Activated CD8-positive, alpha-beta memory T cell treated with anti-CD3 and anti-CD28 coated beads for 36 hours (primary cell): ENCODE measurements at regions not wholly inside any gene's neighbourhood (a gene's known extent, or its start where the extent isn't known, plus 50 kb on each side); places are given as distances from the start of the nearest gene placed in this dataset.

ENCODE experiments used
- CTCF ChIA-PET: fragments of 350-600 bp; sonication (Branson Sonifier 250); formaldehyde crosslinking; loops from one replicate; lab custom pipeline; 2021; ENCODE audit warnings: antibody characterized with exemption; lab: Charles Lee
- POLR2A ChIA-PET: fragments of 350-600 bp; sonication (Branson Sonifier 250); formaldehyde crosslinking; loops from one replicate; lab custom pipeline; 2021; ENCODE audit warnings: antibody characterized with exemption; lab: Charles Lee

- POLR2A ChIA-PET = no interaction called here
- CTCF ChIA-PET = no interaction called here
Measured at GRCh38 chr17:13735444-13735843, 133.7 kb upstream of the HS3ST3A1 start.

GRCh38 chr17:13735861-13736260, 134.1 kb upstream of the HS3ST3A1 start:
- POLR2A ChIA-PET = no interaction called here
- CTCF ChIA-PET = no interaction called here

- CTCF ChIA-PET = no interaction called here
- POLR2A ChIA-PET = no interaction called here
Measured at GRCh38 chr17:13736916-13737315, 135.2 kb upstream of the HS3ST3A1 start.

- ChIA-PET POLR2A (no interaction called here), CTCF (no interaction called here)
Measured at GRCh38 chr17:13740686-13741085, 139.0 kb upstream of the HS3ST3A1 start.

GRCh38 chr17:13741744-13742143, 140.0 kb upstream of the HS3ST3A1 start:
- CTCF ChIA-PET = no interaction called here
- POLR2A ChIA-PET = no interaction called here

GRCh38 chr17:13743906-13744305, 142.2 kb upstream of the HS3ST3A1 start:
- CTCF ChIA-PET = no interaction called here

GRCh38 chr17:13746404-13746803, 144.7 kb upstream of the HS3ST3A1 start:
- POLR2A ChIA-PET = no interaction called here
- CTCF ChIA-PET = no interaction called here

More at GRCh38 chr17:13743906-13744305, 142.2 kb upstream of the HS3ST3A1 start:
- POLR2A ChIA-PET = no interaction called here

GRCh38 chr17:13749166-13749890, 147.6 kb upstream of the HS3ST3A1 start:
- ChIA-PET POLR2A (no interaction called here), CTCF (no interaction called here)

GRCh38 chr17:13749891-13750235, 148.1 kb upstream of the HS3ST3A1 start:
- POLR2A ChIA-PET = no interaction called here
- CTCF ChIA-PET = no interaction called here

- POLR2A ChIA-PET = no interaction called here
- CTCF ChIA-PET = no interaction called here
Measured at GRCh38 chr17:13750816-13751793, 149.4 kb upstream of the HS3ST3A1 start.

GRCh38 chr17:13753154-13753553, 151.4 kb upstream of the HS3ST3A1 start:
- ChIA-PET CTCF (no interaction called here), POLR2A (no interaction called here)

- POLR2A ChIA-PET = no interaction called here
- CTCF ChIA-PET = no interaction called here
Measured at GRCh38 chr17:13753771-13754170, 152.0 kb upstream of the HS3ST3A1 start.

GRCh38 chr17:13755851-13756250, 154.1 kb upstream of the HS3ST3A1 start:
- ChIA-PET POLR2A (no interaction called here), CTCF (no interaction called here)

- ChIA-PET CTCF (no interaction called here), POLR2A (no interaction called here)
Measured at GRCh38 chr17:13756763-13757162, 155.0 kb upstream of the HS3ST3A1 start.

GRCh38 chr17:13757871-13758270, 156.1 kb upstream of the HS3ST3A1 start:
- ChIA-PET CTCF (no interaction called here), POLR2A (no interaction called here)

GRCh38 chr17:13759518-13760335, 158.0 kb upstream of the HS3ST3A1 start:
- POLR2A ChIA-PET = no interaction called here
- CTCF ChIA-PET = no interaction called here

GRCh38 chr17:13761038-13761603, 159.4 kb upstream of the HS3ST3A1 start:
- ChIA-PET POLR2A (no interaction called here), CTCF (no interaction called here)

- POLR2A ChIA-PET = no interaction called here
- CTCF ChIA-PET = no interaction called here
Measured at GRCh38 chr17:13765701-13766100, 164.0 kb upstream of the HS3ST3A1 start.

GRCh38 chr17:13770702-13771101, 169.0 kb upstream of the HS3ST3A1 start:
- ChIA-PET POLR2A (no interaction called here), CTCF (no interaction called here)

- POLR2A ChIA-PET = no interaction called here
Measured at GRCh38 chr17:13775450-13775849, 173.7 kb upstream of the HS3ST3A1 start.

More at GRCh38 chr17:13775450-13775849, 173.7 kb upstream of the HS3ST3A1 start:
- CTCF ChIA-PET = no interaction called here
